ENCODE measurements at regions not wholly inside any gene's neighbourhood (a gene's known extent, or its start where the extent isn't known, plus 50 kb on each side); places are given as distances from the start of the nearest gene placed in this dataset.

DNA sequence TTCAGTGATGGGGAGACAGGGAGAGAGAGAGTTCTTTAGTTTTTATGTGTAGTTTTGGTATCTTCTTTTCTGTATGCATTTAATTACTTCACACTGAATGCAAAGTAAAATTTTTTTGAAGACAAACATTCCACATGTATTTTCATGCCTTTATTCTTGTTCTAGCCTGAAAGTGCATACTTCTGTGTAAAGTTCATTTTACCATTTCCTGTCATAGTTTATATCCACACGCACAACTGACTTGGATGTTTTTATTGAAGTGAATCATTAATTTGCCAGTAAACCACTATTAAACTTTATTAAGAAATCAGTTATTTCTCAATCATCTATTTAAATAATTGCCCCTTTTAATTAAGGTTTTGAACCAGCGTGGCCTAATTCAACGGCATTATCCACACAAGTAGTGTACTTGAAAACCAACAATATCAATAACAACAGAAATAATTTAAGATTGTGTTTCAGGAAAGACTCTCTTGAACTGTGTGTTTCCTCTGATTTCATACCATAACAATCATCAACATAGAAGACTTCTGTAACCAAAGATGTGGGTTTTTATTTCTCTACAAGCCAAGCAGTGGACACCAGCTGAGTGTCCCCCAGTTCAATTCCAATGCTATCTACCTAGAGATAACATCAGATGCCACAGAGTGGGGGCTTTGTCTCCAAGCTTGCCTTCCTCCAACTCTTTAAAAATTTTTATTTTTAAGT is 512.7 kb upstream of the JAG1 start:
- no peak for DNase-seq

DNA sequence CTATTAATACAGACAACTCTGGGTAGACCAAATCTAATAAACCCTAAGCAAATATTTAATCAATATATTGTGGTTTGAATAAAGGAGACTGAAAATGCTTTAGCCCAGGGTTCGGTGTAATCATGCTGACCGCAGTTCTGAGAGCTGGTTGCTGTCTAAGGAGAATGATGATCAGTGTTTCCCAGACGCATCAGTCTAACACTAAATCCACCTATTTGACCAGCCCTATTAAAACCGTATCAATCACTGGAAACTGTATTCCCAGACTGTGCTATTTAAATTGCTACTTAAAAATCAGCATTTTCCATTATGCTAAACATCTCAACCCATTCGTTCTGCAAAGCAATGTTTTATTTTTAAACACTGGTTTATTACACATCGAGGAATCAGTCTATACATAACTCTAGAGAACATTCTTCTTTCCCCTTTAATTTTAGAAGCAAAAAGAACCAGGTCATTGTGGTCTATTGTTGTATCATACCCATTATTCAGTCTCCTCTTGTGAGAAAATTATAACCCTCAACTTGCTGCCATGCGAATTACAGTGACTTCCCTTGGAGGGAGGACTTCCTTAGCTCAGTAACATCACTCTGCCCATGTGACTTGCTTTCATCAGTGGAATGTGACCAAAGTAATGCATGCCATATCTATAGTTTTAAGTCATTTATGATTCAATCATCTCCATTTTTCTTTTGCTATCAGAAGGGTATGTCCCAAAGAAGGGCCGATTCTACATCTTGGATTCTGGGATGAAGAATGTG is 515.2 kb upstream of the JAG1 start:
- no peak for DNase-seq

GRCh38 chr20:11190741-11191140 is 516.9 kb upstream of the JAG1 start:
- DNase-seq, result no peak

GRCh38 chr20:11192106-11192505 is 518.3 kb upstream of the JAG1 start:
- DNase-seq, result no peak

- DNase-seq, result no peak
Measured at GRCh38 chr20:11193241-11193640, 519.4 kb upstream of the JAG1 start.

DNA sequence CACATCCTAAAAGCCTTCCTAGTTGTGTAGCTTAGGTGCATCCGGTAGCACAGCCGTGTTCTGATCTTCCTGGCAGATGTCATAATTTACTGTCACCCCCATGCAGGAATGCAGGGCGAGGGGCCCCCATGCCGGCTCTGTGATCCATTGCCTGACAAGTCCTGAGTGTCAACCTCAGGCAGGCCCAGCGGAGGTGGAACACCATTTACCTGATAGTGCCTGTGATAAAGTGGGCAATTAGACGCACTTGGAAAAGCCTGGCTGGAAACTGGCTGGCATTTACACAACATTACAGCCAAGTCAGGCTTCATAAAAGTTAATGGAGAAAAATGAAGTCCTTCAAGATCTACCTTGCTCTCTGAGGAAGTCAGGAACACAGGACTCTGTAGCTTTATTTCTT is 521.4 kb upstream of the JAG1 start:
- DNase-seq, result no peak

DNA sequence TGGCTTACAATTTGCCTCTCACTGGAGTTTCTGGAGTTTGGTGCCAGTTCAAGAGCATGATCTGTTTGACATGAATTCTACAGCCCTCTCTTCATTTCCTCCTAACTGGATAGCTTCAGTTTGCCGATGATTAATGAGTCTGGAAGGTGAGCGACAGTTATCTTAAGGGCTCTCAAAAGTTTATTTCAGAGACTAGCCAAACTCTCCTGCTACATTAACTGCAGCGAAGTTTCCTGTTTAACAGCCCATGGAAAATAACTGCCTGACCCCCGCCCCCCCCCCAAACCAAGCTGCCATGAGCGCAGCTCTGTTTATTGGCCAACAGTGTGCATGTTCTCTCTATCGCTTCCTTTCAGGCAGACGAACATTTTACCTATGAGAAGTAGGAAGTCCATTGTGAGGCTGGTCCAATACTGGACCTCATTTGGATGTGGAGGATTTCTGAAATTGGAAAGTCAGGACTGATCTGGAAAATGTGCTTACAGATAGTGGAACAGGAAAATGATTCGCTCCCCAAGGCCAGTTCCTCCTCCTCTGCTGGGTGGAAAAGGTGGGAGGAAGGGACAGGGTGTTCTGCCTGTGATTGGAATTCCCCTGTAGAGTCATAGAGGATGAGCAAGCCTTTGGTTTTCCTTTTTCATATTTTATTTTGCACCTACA is 522.2 kb upstream of the JAG1 start:
- no peak for DNase-seq

DNA sequence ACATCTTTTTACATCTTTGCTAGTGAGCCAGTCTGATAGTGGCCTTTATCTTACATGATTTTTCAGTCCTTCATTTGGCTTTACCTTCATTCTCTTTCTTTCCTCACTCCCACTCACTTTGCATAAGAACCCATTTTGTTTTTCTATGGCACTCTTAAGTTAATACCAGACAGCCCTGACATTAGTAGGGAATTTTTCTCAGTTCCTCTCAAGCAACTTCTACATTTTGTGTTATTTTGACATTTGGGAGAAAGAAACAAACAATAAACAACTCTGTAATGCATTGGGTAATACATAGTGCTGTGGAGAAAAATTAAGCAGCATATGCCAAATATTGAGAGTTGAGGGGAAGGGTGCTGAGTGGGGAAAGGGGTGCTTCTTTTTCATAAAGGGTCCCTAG is 524.1 kb upstream of the JAG1 start:
- no peak for DNase-seq

- DNase-seq, result no peak
Measured at GRCh38 chr20:11200423-11200822, 526.6 kb upstream of the JAG1 start.

DNA sequence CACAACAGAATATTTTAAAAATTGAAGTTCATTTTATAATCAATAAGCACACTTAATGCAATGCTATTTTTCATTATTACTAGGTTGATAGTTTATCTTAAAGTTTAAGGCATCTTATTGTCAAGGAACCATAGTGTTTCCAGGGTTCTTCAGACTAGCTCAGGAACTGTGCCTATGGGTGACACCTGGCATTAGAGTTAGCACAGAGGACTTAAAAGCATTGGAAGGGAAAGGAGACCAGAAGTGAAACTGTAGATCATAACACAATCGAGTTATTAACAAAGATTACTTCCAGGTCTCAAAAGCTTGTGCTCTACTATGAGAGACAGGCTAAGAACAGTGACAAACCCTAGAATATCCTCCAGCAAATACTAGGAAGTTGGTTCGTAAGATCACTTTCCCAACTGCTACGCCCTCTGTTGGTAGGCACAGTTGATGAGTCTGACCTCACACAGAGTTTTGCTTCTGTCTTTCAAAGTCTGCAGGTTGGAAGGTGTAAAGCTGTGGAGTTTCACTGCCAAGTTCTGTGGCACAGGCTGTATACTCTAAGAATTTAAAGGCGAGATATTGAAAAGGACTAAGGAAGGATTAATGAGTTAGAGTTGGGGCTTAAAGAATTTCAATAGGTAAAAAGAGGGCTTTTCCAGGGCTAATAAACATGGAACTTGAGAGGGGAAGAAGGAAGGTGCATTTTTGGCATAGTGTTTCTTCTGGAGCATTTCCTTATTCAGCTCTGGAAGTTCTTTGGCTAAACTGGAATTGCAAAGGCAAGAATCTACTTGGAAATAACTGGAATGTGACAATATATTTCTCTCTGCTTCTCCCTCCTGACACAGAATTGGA is 531.3 kb upstream of the JAG1 start:
- DNase-seq, result peak; percentile 17 to 57

DNA sequence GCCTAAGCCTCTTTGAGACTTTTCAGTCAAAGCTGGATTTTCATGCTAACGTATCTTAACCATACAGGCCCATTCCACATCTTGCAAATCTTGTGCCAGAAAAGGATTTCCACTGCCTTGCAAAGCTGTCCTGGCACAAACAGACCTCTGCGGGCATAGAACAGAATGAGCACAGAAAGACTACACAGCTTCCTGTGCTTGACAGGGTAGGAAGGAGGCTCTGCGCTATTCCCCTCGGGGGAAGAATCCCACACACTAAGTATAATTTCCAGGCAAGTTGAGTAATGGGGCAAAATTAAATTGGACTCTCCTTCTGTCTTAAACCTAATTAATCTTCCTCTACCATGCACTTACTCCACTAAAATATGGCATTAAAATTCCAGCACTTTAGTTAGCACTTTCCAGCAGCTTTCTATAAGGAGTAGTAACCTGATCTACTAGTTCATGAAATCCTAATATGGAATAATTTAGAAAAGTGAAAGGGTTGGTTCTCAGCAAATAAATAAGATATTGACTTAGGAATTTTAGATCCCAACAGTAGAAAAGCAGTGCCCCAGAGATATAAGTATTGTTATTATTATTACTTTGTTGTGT is 532.1 kb upstream of the JAG1 start:
- DNase-seq, result no peak

- DNase-seq, result no peak
Measured at GRCh38 chr20:11207749-11208502, 534.1 kb upstream of the JAG1 start.

DNA sequence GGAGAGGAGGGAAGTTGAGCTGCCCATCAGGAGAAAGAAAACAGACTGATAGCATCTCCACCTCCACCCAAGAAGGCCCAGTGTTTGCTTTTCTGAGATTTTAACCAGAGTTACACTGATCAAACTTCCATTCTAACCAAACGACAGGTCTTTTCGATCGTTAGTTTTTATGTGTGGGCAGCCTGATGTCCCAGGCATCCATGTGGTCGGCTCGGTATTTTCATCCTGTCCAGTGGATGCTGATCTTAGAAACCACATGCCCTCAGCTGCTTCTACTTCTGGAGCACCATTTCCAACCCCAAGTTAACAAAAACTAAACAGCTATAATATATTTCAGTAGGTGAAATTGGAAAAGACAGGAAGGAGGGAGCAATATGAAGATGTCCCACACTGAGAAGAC is 536.8 kb upstream of the JAG1 start:
- DNase-seq, result no peak

DNA sequence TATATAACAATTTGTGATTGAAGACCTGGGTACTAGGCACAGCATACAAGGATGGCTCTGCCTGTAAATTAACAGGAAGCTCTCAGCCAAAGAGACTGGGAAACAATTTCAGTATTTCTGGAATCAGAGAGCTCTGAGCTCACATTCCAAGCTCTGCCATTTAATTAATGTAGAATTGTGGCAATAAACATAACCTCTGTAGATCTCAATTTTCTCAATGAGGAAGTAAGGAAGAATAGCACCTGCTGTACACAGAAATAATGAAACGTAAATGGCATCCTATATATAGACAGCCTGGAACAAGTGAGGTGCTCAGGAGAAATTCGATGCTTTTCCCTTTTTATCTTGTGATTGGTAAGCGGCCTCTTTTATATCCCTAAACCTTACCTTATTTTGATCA is 538.5 kb upstream of the JAG1 start:
- DNase-seq, result no peak

- DNase-seq, result no peak
Measured at GRCh38 chr20:11212902-11213301, 539.1 kb upstream of the JAG1 start.

GRCh38 chr20:11214256-11214840 is 540.5 kb upstream of the JAG1 start:
- no peak for DNase-seq

DNA sequence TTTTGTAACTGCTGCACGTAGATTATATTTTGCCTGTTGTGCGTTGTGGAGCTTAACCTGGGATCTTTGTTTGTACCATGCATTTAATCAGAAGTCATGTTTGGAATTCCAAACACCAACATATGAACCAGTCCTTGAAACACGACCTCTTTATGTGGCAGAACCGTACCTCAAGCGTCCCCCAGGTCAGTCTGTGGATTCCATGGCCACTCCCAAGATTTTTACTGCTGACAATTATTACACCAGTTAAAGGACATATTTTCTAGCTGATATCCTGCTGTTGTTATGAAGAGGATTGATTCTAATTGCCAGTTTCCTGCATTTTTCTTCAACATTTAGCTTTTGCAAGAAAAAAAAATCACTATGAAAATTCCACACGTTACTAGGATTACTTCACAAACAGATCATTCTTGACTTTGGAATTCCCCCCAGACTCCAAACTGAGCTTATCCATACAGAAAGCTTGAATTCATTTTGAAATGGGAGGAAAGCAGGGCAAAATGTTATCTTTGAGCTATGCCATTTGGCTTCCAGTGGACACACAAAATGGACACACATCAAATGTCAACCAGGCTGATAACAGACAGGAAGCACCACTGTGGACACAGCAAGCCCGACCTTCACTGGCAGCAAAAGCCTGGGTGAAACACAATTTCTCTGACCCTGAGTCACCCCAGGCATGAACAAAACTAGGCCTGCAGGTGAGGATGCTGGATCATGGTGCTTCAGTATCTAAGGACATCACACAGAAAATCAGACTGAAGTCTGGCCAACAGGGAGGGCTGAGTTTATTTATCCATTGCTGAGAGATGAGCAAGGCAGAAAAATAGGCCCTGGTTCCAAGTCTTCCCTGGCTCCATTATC is 542.9 kb upstream of the JAG1 start:
- DNase-seq, result no peak

- no peak for DNase-seq
Measured at GRCh38 chr20:11217326-11218172, 543.8 kb upstream of the JAG1 start.

GRCh38 chr20:11218173-11218680 is 544.4 kb upstream of the JAG1 start:
- no peak for DNase-seq
